ENCODE measurements at regions not wholly inside any gene's neighbourhood (a gene's known extent, or its start where the extent isn't known, plus 50 kb on each side); places are given as distances from the start of the nearest gene placed in this dataset.

DNA sequence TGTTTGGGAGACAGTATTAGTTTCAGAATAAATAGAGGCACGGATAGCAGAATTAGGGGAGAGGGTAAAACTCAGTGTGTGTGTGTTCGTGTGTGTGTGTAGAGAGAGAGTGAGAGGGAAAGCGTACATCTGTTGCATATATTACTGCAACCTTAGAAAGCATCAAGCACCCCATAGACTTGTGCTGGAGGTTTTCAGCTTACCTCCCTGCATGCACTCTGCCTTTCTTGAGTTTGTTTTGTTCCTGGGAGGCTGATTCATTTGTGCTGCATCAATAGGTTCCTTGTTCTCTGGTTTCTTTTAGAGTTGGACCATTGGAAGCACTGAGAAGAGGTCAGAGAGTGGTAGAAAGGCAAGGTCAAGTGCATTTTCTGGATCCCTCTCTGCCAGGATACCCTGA lies 104.4 kb upstream of the KCNK1 start:
- H3K9me3 Mint-ChIP-seq (ENCODE audit: insufficient read depth): no peaks in the 10 kb centered on the region
- Histone ChIP-seq H3K4me2 (replicated peaks; ENCODE audit: low read depth, low read length, poor library complexity, severe bottlenecking) (no peak overlapping the region), H3K27ac (ENCODE audit: low read length in 2 of 2) (no peak overlapping the region), H3K4me3 (ENCODE audit: control extremely low read depth in 1 of 5, extremely low read depth in 1 of 5, insufficient read depth in 1 of 5, low read depth in 2 of 5, low read length in 4 of 5) (no peak overlapping the region), H3K27me3 (replicated peaks in 1 of 4; ENCODE audit: control extremely low read depth in 1 of 4, control insufficient read depth in 3 of 4, insufficient read depth in 4 of 4, low read length in 3 of 4) (no peaks in the 10 kb centered on the region), H3K36me3 (replicated peaks in 1 of 2; ENCODE audit: control extremely low read depth in 1 of 2, control insufficient read depth in 1 of 2, extremely low read depth in 1 of 2, insufficient read depth in 2 of 2, low read length in 1 of 2) (no peaks in the 10 kb centered on the region), H3K4me1 (ENCODE audit: control insufficient read depth in 2 of 2, insufficient read depth in 2 of 2, low read length in 2 of 2) (no peaks in the 10 kb centered on the region), H2AFZ (ENCODE audit: insufficient read depth, low read depth, low read length, poor library complexity, severe bottlenecking) (no peak overlapping the region), H4K20me1 (ENCODE audit: control insufficient read depth, insufficient read depth, low read length, poor library complexity, severe bottlenecking) (no peaks in the 10 kb centered on the region), H3K79me2 (ENCODE audit: control insufficient read depth, insufficient read depth, low read length) (no peaks in the 10 kb centered on the region), H3K9ac (ENCODE audit: low read length) (no peak overlapping the region), H3K9me3 (ENCODE audit: control extremely low read depth in 1 of 3, control insufficient read depth in 2 of 3, insufficient read depth in 1 of 3, low read length in 2 of 3) (peaks cover 0 to 5% (median 0%) of the 10 kb centered on the region in 3 donors)
- ATAC-seq (ENCODE audit: low read depth) (no peak), DNase-seq (no peak)
- TF ChIP-seq EZH2 (IDR thresholded peaks at IDR 0.05; ENCODE audit: borderline replicate concordance, insufficient read depth, low read depth, low read length, poor library complexity, severe bottlenecking) (no peak), CTCF (IDR thresholded peaks at IDR 0.05) (no peak)
- no peak overlapping the region for H3K4me3 Mint-ChIP-seq
- H3K4me1 Mint-ChIP-seq: no peaks in the 10 kb centered on the region
- ChIA-PET POLR2A (no interaction called here), CTCF (no interaction called here)
- intact Hi-C loops (cut with micrococcal nuclease): no loop called here
- peaks cover 6% of the 10 kb centered on the region for H3K27me3 Mint-ChIP-seq
- WGBS (ENCODE audit: insufficient coverage): no CpG with 5 or more reads among the region's 3 CpGs
- no peak overlapping the region for H3K27ac Mint-ChIP-seq

DNA sequence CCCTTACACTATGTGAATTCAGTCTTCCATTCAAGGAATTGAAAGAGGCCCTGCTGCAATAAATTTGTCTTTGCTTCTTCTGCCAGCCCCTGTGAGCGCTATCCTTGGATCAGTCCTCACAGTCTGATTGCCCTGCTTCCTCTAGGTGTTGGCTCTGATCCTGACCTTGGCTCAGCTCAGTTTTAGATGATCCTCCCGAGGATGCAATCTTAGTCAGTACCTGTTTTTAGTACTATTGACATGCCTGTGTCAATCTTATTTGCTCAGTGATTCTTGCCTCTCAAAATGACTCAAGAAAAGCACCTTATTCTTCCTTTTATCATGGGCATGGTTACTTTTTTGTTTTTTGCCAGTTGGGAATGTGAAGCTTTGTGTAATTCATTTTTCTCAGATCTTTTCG lies 101.4 kb upstream of the KCNK1 start:
- H3K4me1 Mint-ChIP-seq: no peaks in the 10 kb centered on the region
- Histone ChIP-seq H3K27ac (ENCODE audit: low read length in 2 of 2) (no peak overlapping the region), H3K4me1 (ENCODE audit: control insufficient read depth in 2 of 2, insufficient read depth in 2 of 2, low read length in 2 of 2) (no peaks in the 10 kb centered on the region), H3K27me3 (replicated peaks in 1 of 4; ENCODE audit: control extremely low read depth in 1 of 4, control insufficient read depth in 3 of 4, insufficient read depth in 4 of 4, low read length in 3 of 4) (no peaks in the 10 kb centered on the region), H3K4me2 (replicated peaks; ENCODE audit: low read depth, low read length, poor library complexity, severe bottlenecking) (no peak overlapping the region), H3K36me3 (replicated peaks in 1 of 2; ENCODE audit: control extremely low read depth in 1 of 2, control insufficient read depth in 1 of 2, extremely low read depth in 1 of 2, insufficient read depth in 2 of 2, low read length in 1 of 2) (no peaks in the 10 kb centered on the region), H3K79me2 (ENCODE audit: control insufficient read depth, insufficient read depth, low read length) (no peaks in the 10 kb centered on the region), H4K20me1 (ENCODE audit: control insufficient read depth, insufficient read depth, low read length, poor library complexity, severe bottlenecking) (no peaks in the 10 kb centered on the region), H3K9ac (ENCODE audit: low read length) (no peak overlapping the region), H3K9me3 (ENCODE audit: control extremely low read depth in 1 of 3, control insufficient read depth in 2 of 3, insufficient read depth in 1 of 3, low read length in 2 of 3) (peaks cover 0 to 15% (median 0%) of the 10 kb centered on the region in 3 donors), H3K4me3 (ENCODE audit: control extremely low read depth in 1 of 5, extremely low read depth in 1 of 5, insufficient read depth in 1 of 5, low read depth in 2 of 5, low read length in 4 of 5) (no peak overlapping the region), H2AFZ (ENCODE audit: insufficient read depth, low read depth, low read length, poor library complexity, severe bottlenecking) (no peak overlapping the region)
- TF ChIP-seq EZH2 (IDR thresholded peaks at IDR 0.05; ENCODE audit: borderline replicate concordance, insufficient read depth, low read depth, low read length, poor library complexity, severe bottlenecking) (no peak), CTCF (IDR thresholded peaks at IDR 0.05) (no peak)
- no peak overlapping the region for H3K4me3 Mint-ChIP-seq
- intact Hi-C loops (cut with micrococcal nuclease): no loop called here
- WGBS (ENCODE audit: insufficient coverage): 70% methylated on average over 2 of the region's 3 CpGs
- H3K27me3 Mint-ChIP-seq: peaks cover 6% of the 10 kb centered on the region
- DNase-seq: no peak
- ChIA-PET CTCF (no interaction called here), POLR2A (no interaction called here)
- H3K27ac Mint-ChIP-seq: no peak overlapping the region
- no peaks in the 10 kb centered on the region for H3K9me3 Mint-ChIP-seq (ENCODE audit: insufficient read depth)
- ATAC-seq (ENCODE audit: low read depth): no peak
